GM12864 (cell line): ENCODE measurements at regions not wholly inside any gene's neighbourhood (a gene's known extent, or its start where the extent isn't known, plus 50 kb on each side); places are given as distances from the start of the nearest gene placed in this dataset.
"Not testable (repeated sequence)": the region's sequence is repeated elsewhere in the genome, so short reads cannot be mapped to it uniquely, and the experiment has no call there.

ENCODE experiments used
- DNase-seq: peaks from one replicate; pipeline ENCODE4 v3.0.0-alpha.2; 2011; ENCODE audit warnings: low read depth
- H3K4me3 ChIP-seq: 2 replicates; pipeline ENCODE4 v1.5.1; 2011; ENCODE audit warnings: mild to moderate bottlenecking, low read depth, low read length, control low read depth
- TF ChIP-seq, protein P1 (sequence below): IDR thresholded peaks from 2 replicates; pipeline ENCODE4 v1.5.1; 2011; ENCODE audit warnings: low read depth, mild to moderate bottlenecking, moderate library complexity, low read length, control low read depth, inconsistent platforms; ENCODE audit errors: missing control alignments

DNA sequence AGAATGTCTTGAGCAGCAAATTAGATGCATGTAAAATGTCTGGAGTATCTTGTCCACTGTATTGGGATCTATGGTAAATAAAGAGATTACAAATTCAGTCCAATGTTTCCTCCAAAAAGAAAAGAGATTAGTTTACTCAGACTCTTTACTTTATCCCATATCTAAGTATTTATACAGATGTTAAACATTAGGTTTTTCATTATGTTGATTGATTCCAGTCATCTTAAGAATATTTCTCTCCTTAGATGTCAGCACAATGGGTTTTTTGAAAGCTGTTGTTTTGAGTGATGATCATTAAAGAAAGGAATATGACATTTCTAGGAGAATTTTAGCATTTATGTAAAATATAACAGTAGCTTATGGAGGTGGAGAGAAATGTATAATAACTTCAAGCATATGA lies 938.9 kb downstream of the C4orf33 start:
- DNase-seq, result no peak
- no peak overlapping the region for H3K4me3 ChIP-seq
- TF ChIP-seq, protein P1, sequence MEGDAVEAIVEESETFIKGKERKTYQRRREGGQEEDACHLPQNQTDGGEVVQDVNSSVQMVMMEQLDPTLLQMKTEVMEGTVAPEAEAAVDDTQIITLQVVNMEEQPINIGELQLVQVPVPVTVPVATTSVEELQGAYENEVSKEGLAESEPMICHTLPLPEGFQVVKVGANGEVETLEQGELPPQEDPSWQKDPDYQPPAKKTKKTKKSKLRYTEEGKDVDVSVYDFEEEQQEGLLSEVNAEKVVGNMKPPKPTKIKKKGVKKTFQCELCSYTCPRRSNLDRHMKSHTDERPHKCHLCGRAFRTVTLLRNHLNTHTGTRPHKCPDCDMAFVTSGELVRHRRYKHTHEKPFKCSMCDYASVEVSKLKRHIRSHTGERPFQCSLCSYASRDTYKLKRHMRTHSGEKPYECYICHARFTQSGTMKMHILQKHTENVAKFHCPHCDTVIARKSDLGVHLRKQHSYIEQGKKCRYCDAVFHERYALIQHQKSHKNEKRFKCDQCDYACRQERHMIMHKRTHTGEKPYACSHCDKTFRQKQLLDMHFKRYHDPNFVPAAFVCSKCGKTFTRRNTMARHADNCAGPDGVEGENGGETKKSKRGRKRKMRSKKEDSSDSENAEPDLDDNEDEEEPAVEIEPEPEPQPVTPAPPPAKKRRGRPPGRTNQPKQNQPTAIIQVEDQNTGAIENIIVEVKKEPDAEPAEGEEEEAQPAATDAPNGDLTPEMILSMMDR, result no peak

DNA sequence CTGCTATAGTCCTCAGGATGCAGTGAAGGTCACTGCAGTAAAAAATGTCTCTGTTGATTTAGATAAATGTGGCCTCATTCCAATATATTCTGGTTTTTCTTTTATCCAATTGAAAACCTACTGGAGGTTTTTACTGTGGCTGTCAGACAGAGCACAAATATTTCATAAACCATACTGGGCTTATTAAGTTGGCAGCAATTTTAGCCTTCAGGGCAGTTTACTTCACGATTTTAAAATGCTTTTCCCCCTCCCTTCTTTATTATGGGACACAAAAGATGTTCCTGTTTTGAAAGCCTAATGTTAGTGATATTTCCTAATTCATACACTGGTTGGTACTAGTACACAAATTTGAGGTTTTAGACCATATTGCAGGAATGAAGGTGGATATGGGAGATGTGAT lies 939.4 kb downstream of the C4orf33 start:
- TF ChIP-seq, protein P1, result no peak
- DNase-seq, result no peak
- H3K4me3 ChIP-seq, result no peak overlapping the region

DNA sequence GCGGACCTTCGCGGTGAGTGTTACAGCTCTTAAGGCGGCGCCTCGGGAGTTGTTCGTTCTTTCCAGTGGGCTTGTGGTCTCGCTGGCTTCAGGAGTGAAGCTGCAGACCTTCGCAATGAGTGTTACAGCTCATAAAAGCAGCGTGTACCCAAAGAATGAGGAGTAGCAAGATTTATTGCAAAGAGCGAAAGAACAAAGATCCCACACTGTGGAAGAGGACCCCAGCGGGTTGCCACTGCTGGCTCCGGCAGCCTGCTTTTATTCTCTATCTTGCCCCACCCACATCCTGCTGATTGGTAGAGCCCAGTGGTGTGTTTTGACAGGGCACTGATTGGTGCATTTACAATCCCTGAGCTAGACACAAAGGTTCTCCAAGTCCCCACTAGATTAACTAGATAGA lies 941.9 kb downstream of the C4orf33 start:
- DNase-seq, H3K4me3 ChIP-seq: not testable (repeated sequence)

DNA sequence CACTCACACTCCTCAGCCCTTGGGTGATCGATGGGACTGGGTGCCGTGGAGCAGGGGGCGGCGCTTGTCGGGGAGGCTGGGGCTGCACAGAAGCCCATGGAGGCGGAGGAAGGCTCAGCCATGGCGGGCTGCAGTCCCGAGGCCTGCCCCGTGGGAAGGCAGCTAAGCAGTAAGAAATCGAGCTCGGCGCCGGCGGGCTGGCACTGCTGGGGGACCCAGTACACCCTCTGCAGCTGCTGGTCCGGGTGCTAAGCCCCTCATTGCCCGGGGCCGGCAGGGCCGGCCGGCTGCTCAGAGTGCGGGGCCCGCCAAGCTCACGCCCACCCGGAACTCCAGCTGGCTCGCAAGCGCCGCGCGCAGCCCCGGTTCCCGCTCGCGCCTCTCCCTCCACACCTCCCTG lies 942.6 kb downstream of the C4orf33 start:
- DNase-seq, H3K4me3 ChIP-seq: not testable (repeated sequence)

DNA sequence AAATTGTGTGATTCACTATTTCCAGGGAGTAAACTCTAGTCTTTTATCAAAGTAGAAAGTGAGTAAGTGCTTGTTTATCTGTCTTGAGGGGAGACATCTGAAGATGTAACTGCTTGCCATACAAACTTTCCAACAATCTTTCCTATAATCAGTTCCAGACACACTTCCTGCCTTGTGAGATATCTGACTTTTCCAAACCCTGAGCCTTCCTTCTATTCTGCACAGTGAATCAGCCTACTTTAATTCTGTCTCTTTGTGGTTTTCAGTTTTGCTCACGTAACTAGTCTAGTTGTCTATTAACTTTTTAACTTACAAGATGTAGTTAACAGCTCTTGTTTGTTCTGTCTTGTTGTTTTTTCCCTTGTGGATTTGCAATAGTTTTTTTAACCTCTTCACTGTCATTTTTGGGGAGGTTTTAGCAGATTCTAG lies 947.8 kb downstream of the C4orf33 start:
- H3K4me3 ChIP-seq, result no peak overlapping the region
- TF ChIP-seq, protein P1, result no peak
- no peak for DNase-seq

DNA sequence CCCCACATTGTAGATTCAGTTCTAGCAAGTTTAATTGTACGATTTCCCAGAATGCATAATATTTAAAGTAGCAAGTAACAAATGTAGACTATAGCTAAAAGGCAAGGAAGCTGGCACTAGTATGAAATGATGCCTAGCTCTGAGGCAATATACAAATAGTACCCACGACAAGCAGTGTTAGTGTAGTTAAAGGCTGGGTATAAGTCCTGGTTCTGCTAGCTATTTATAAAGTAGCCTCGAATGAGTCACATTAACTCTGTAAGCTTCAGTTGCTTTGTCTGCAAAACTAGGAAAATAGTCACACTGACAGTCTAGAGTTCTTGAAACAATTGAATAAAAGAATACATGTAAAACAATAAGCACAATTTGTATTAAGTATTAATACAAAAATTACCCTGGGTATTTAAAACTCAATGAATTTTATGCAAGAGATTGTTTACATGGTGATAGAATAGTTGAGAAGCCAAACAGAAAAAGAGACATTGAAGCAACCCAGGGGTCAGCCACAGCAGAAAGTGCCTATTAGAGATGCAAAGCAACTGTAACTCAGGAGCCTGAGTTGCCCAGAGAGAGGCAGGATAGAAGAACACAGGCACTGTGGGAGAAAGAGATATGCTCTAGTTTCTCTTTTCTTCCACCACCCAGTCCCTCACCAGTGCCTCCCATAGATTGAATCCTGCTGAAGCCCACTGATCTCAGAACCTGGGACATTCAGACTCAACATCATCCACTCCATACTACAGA lies 949.0 kb downstream of the C4orf33 start:
- TF ChIP-seq, protein P1, result no peak
- DNase-seq, result no peak
- H3K4me3 ChIP-seq, result no peak overlapping the region

DNA sequence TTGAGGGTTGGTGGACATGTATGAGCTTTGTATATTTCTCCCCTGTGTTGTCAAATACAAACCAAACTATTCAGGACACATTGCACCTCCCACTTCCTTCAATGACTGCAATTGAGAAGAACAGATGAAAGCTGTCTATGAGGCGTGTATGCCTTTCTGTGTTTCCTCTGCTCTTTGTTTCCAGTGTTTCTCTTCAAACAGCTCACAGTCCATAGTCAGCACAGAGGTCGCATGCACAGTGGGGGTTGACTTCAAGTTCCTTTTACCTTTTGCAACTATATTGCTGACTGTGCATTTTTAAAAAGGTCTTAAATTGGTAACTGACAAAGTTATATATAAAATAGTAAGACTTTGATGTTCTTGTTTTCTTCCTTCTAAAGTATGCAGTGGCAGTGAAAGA lies 957.8 kb downstream of the C4orf33 start:
- DNase-seq, result no peak
- TF ChIP-seq, protein P1, result no peak
- H3K4me3 ChIP-seq, result no peak overlapping the region

DNA sequence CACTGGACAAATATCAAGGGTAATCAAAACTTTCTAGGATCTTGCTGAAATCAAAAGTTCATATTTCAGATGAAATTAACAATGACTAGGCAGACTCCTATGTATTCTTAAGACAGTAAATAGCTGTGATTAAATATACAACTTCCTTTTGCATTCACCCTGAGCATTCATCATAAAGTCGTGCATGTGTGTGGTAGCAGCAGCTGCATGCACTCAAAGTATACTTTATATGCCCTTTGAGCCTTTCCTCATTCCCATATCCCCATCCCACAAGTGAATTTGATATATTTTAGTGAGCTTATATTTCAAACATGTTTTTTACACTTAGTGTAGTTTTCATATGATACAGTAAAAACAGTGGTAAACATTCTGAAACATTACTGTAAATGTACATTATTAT lies 959.0 kb downstream of the C4orf33 start:
- DNase-seq, result no peak
- H3K4me3 ChIP-seq, result no peak overlapping the region
- TF ChIP-seq, protein P1, result no peak
